Smooth muscle cell of the brain vasculature (primary cell): ENCODE measurements at regions not wholly inside any gene's neighbourhood (a gene's known extent, or its start where the extent isn't known, plus 50 kb on each side); places are given as distances from the start of the nearest gene placed in this dataset.
"Not testable (repeated sequence)": the region's sequence is repeated elsewhere in the genome, so short reads cannot be mapped to it uniquely, and the experiment has no call there.

Source experiments
- DNase-seq: peaks from one replicate; pipeline ENCODE4 v3.0.0-alpha.2; 2012; ENCODE audit warnings: low read depth, low spot score

GRCh38 chr16:85526185-85526974, 86.7 kb upstream of the GSE1 start:
- no peak for DNase-seq

DNA sequence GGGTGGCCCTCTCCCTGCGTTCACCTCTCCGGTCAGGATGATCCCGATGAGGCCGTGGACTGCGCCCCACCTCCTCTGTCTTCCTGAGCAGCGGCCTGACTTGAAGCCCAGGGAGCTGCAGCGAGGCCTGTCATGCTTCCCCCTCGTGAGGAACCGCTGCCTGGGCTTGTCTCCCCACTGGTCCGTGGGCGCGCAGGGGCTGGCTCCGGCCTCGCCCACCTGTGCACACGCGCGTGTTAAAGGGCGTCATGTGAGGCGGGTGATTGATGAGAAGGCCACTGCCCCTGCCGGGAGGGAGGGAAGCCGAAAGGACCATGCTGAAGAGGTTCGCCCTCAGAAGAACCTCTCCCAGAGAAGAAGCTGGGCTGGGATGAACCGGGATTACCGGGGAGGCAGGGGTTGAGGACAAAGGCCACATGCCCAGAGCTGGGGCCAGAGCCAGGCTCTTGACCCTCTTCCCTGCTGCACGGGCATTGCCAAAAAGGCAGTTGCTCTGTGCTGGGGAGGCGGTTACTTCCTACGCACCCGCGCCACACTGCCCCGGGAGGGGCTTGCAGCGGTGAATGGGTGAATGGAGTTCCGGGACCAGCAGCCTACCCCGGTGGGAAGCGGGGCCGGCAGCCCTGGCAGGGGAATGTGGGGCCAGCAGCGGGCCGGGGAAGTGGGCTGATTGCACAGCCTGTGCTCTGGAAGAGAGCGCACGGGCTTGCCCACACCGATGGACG, 85.9 kb upstream of the GSE1 start:
- DNase-seq: no peak

- DNase-seq: no peak
Observed at GRCh38 chr16:85527767-85528297, 85.3 kb upstream of the GSE1 start.

GRCh38 chr16:85528528-85529387, 84.4 kb upstream of the GSE1 start:
- no peak for DNase-seq

- no peak for DNase-seq
Observed at GRCh38 chr16:85529489-85530369, 83.4 kb upstream of the GSE1 start.

- DNase-seq: no peak
Observed at GRCh38 chr16:85530370-85530739, 82.8 kb upstream of the GSE1 start.

DNA sequence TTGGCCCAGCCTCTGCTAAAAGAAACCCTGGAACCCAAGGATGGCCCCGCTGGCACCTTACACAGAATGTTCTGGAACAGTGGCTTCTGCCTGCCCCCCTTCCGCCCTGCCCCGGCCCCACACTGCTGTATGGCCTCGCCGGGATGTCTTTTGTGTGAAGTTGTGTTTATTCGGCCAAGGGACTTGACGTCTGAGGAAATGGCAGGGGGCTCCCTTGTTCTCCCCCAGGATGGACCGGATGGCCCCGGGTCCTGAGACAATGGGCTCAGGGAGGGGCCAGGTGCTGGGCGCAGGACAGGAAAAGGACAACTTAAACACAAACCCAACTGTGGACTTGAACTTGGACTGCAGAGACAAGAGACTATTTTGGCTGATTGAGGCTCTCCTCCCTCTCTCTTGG, 81.6 kb upstream of the GSE1 start:
- DNase-seq: no peak

DNA sequence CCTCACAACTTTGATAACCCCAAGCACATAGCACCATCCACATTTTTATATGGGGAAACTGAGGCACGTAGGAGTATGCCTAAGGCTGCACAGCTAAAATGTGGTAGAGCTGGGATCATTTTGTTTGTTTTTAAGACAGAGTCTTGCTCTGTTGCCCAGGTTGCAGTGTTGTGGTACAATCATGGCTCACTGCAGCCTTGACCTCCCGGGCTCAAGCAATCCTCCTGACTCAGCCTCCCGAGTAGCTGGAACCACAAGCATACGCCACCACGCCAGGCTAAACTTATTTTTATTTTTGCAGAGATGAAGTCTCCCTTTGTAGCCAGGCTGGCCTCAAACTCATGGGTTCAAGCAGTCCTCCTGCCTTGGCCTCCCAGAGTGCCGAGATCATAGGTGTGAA, 81.0 kb upstream of the GSE1 start:
- no peak for DNase-seq

DNA sequence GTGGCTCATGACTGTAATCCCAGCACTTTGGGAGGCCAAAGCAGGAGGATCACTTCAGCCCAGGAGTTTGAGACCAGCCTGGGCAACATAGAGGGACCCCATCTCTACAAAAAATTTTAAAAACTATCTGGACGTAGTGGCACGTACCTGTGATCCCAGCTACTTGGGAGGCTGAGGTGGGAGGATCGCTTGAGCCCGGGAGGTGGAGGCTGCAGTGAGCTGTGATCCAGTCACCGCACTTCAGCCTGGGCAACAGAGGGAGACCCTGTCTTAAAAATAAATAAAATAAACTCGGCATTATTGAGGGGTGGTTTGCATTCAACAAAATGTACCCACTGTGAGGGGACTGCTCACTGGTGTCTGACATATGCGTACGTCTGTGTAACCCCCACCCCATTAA, 79.5 kb upstream of the GSE1 start:
- DNase-seq: not testable (repeated sequence)

- no peak for DNase-seq
Observed at GRCh38 chr16:85534536-85535351, 78.4 kb upstream of the GSE1 start.

DNA sequence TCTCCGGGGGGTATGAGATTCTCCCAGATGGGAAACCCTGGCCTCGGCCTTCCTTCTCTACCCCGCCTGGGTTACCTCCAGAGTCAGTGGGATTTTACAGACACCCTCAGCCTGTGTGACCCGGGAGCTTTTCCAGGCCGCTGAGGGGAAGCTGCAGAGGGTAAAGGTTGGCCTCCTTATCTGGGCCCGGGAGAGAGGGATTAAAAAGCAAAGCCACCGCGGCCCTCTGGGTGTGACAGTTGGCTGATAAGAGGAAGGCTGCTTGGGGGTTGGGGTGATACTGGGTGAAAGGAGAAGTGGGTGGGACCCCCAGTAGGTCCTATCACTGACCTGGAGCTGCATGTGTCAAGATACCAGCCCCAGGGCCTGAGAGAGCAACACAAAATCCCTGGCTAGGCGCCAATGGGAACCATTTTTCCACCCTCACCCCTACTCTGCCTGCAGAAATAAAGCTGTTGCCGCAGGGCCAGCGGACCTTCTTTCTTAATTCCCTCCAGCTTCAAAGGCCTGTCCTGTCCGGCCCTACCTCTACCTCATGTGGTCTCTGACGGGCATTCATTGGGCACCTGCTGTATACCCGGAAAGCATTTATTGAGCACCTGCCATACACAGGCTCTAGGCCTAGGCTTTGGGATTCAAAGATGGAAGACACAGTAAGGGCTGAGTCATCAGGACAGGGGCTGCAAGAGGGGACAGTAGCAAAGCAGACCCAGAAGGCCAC, 77.6 kb upstream of the GSE1 start:
- no peak for DNase-seq

DNA sequence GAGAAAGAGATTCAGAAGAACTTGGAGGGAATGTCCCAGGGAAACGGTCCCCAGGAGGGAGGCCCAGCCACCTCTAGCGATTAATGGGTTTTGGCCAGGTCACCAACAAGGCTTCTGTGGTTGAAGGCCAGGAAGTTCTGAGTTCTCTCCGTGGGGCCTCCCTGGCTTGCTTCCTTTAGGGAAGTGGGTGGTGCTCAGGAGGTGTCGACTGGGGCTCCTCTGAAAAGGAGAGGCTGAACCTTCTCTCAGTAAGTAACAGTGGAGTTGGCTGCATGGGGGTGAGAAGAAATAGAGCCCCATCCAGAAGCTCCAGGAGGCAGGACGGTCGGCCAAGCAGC, 77.1 kb upstream of the GSE1 start:
- no peak for DNase-seq

DNA sequence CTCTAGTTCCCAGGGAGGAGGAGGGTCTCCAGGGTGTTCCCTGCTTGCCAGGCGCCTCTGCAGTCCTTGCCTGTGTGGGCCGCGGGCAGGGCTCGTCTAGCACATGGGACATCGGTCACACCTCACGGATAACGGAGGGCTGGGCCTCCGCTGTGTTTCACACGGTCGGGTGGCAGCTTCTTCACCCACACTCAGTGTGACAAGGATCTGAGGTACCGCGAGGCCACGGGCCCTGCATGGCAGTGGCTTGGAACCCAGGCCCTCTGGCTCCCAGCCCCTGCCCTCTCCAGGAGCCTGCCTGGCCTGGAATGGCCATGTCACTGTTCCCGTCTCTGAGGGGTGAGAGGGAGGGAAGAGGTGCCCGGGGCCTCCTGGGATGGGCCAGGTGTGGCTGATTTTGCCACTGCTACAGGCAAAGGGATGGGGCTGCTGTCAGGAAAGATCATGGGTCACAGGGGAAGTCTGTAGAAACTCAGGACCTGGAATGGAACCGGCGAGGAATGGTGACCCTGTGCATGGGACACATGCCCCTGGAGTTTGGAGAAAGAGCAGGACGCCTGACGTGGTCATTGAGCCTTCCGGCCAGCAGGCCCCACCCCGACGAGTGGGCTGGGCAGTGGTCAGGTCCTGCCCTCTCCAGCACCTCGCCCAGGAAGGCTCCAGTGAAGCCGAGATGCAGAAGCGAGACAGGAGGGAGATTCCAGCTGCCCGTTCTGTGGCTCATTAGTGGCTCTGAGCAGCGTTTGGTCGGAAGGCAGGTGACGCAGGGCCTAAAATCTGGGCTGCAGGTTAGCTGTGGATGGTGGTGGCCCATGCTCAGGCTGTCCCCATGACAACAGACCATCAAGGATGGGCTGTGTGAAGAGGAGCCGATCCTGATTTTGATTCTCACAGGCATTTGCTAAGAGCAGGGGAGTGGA, 76.5 kb upstream of the GSE1 start:
- no peak for DNase-seq

GRCh38 chr16:85537331-85537788, 75.8 kb upstream of the GSE1 start:
- DNase-seq: no peak

DNA sequence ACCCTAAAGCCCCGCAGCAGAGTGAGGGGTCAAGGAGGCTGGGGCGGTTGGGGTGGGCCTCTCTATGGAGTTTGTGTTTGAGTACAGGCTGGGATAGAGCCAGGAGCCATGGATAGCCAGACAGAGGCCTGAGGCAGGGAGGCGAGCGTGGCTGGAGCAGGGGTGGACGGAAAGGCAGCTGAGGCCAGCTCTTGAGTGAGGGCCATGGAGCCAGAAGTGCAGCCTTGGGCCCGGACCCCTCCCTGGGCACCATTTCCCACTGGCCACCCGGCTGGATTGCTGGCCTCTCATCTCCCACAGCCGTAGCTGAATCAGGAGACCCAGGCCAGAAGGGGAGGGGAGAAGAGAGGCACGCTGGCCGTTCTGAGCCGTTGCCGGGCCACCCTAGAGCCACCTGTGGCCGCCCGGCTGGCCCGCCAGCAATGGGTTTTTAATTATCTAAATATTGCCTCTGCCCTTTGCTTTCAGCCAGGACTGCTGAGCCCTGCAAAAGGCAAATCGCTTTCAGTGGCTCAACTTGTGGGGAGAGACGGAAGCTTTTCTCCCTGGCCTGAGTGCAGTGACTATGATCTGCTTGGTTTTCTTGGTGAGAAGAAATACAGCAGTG, 75.2 kb upstream of the GSE1 start:
- DNase-seq: no peak

GRCh38 chr16:85539084-85539483, 74.0 kb upstream of the GSE1 start:
- no peak for DNase-seq

DNA sequence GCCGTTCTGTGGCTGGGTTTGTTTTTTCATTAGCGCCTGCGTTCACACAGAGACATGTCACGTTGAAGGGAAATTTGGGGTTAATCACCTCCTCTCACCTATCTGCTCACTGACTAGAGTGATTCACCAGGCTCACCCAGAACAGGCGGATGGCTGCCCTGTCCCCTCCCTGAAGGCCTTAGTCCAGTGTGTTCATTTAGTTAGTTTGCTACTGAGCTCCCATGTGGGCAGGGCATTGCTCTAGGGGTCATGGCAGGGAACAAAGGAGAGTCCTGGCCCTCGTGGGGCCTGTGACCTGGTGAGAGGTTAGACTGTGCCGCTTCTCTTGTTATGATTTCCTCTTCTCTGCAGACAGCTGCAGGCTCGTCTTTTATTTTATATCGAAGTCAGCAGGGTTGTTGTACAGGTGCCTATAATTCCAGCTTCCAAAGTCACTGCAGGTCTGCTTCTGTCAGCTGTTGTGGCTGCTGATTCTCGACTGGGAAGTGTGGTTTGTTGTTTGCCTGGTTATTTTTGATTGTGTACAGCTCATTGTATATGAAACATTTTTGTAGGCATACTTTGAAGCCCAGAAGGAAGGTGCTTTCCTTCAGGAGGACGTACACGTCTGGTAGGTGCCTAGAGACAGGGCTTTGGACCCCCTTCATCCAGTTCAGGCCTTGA, 73.4 kb upstream of the GSE1 start:
- DNase-seq: no peak

GRCh38 chr16:85541181-85541580, 71.9 kb upstream of the GSE1 start:
- DNase-seq: no peak
